Ovary (tissue), 3 donors: ENCODE measurements at regions not wholly inside any gene's neighbourhood (a gene's known extent, or its start where the extent isn't known, plus 50 kb on each side); places are given as distances from the start of the nearest gene placed in this dataset.

Source experiments
- EP300 ChIP-seq: sonication (generic); formaldehyde crosslinking; IDR thresholded peaks from one replicate; pipeline ENCODE4 v1.6.1; 2017; ENCODE audit warnings: antibody characterized with exemption
- POLR2A ChIP-seq: fragments of 450-650 bp; IDR thresholded peaks from one replicate; pipeline ENCODE4 v1.6.1; 2017; ENCODE audit warnings: antibody characterized with exemption, mild to moderate bottlenecking, moderate library complexity
- TF ChIP-seq, protein P1 (sequence below), 3 donors: fragments of 450-650 bp in 2 of 3; fragments of 200-600 bp in 1 of 3; IDR thresholded peaks; one replicate each; pipeline versions ENCODE4 v1.5.1 to v1.8.0; 2016 to 2022; ENCODE audit warnings: antibody characterized with exemption in 3 of 3, mild to moderate bottlenecking in 1 of 3
- donor health status: DM: no; HTN: no; CAD: no.

DNA sequence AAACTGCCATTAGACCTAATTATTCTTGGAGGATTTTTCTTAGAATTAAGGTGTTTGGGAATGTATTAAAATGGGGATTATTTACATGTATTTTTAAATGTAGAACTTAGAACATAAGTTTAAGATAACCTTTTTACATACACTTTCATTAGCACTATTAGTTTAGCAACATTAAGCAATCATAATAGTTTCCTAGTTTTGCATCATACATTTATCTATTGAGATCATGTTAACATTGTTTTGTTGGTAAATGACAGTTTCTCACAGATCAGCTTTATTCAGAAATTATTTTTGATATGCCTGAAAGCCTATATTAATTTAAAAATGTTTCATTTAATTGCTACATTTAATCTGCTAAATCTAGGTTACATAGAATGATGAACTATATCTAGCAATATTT, 189.7 kb upstream of the PPP1R3A start:
- TF ChIP-seq EP300 = no peak
- no peak for TF ChIP-seq POLR2A
- TF ChIP-seq, protein P1, sequence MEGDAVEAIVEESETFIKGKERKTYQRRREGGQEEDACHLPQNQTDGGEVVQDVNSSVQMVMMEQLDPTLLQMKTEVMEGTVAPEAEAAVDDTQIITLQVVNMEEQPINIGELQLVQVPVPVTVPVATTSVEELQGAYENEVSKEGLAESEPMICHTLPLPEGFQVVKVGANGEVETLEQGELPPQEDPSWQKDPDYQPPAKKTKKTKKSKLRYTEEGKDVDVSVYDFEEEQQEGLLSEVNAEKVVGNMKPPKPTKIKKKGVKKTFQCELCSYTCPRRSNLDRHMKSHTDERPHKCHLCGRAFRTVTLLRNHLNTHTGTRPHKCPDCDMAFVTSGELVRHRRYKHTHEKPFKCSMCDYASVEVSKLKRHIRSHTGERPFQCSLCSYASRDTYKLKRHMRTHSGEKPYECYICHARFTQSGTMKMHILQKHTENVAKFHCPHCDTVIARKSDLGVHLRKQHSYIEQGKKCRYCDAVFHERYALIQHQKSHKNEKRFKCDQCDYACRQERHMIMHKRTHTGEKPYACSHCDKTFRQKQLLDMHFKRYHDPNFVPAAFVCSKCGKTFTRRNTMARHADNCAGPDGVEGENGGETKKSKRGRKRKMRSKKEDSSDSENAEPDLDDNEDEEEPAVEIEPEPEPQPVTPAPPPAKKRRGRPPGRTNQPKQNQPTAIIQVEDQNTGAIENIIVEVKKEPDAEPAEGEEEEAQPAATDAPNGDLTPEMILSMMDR (IDR thresholded peaks at IDR 0.05) = no peak
